ENCODE measurements at regions not wholly inside any gene's neighbourhood (a gene's known extent, or its start where the extent isn't known, plus 50 kb on each side); places are given as distances from the start of the nearest gene placed in this dataset.

DNA sequence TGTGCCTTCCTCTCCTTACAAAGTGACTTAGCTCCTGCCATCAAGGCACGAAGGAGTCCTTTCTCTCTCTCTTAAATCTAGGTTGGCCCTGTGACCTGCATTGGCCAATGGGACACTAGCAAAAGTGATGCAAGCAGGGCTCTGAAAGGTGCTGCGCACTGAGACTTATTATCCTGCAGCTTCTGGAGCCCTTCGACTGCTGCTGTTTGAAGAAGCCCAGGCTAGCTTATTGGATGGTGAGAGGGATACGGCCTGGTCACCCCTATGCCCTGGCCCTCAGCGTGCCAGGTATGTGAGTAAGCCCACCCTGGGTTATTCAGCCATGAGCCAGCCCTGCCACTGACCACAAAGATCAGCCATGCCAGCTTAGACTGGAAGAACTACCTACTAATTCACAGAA is 74.5 kb upstream of the GGTLC1 start:
- no TSS peak for BruUV-seq (replicated peaks)
- CTCF ChIA-PET (ENCODE audit: low intra/inter-chr PET ratio): no interaction called here
- ATAC-seq: no peak
- no peak for TF ChIP-seq BRD9 (IDR thresholded peaks at IDR 0.05; ENCODE audit: low read depth, partially characterized antibody)
- no peak for TF ChIP-seq ARID1B (IDR thresholded peaks at IDR 0.05)
- TF ChIP-seq FOXJ2 (tag; IDR thresholded peaks at IDR 0.05): no peak
- TF ChIP-seq NR4A1 (CRISPR knock-in tag; IDR thresholded peaks at IDR 0.05): no peak
- TF ChIP-seq NR4A1 (tag; IDR thresholded peaks at IDR 0.05): no peak
- TF ChIP-seq DMBX1 (CRISPR knock-in tag; IDR thresholded peaks at IDR 0.05; ENCODE audit: borderline replicate concordance): no peak
- no peak for TF ChIP-seq NCOA1 (IDR thresholded peaks at IDR 0.05; ENCODE audit: low read depth)
- no peak for TF ChIP-seq ZNF77 (CRISPR knock-in tag; IDR thresholded peaks at IDR 0.05)
- TF ChIP-seq, protein P1, sequence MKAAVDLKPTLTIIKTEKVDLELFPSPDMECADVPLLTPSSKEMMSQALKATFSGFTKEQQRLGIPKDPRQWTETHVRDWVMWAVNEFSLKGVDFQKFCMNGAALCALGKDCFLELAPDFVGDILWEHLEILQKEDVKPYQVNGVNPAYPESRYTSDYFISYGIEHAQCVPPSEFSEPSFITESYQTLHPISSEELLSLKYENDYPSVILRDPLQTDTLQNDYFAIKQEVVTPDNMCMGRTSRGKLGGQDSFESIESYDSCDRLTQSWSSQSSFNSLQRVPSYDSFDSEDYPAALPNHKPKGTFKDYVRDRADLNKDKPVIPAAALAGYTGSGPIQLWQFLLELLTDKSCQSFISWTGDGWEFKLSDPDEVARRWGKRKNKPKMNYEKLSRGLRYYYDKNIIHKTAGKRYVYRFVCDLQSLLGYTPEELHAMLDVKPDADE (conservative IDR thresholded peaks at IDR 0.05; ENCODE audit: control insufficient read depth, low read depth, low read length): no peak
- no peak for TF ChIP-seq E2F5 (CRISPR knock-in tag; IDR thresholded peaks at IDR 0.05)
- TF ChIP-seq TEAD2 (tag; IDR thresholded peaks at IDR 0.05): no peak
- no peak for TF ChIP-seq NBN (IDR thresholded peaks at IDR 0.05; ENCODE audit: low read depth)
- TF ChIP-seq, protein P2, sequence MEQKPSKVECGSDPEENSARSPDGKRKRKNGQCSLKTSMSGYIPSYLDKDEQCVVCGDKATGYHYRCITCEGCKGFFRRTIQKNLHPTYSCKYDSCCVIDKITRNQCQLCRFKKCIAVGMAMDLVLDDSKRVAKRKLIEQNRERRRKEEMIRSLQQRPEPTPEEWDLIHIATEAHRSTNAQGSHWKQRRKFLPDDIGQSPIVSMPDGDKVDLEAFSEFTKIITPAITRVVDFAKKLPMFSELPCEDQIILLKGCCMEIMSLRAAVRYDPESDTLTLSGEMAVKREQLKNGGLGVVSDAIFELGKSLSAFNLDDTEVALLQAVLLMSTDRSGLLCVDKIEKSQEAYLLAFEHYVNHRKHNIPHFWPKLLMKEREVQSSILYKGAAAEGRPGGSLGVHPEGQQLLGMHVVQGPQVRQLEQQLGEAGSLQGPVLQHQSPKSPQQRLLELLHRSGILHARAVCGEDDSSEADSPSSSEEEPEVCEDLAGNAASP (IDR thresholded peaks at IDR 0.05): no peak
- TF ChIP-seq MNT (conservative IDR thresholded peaks at IDR 0.05): no peak

More for the DNA sequence above, 74.5 kb upstream of the GGTLC1 start:
- Histone ChIP-seq H3K9me1 (ENCODE audit: control insufficient read depth, insufficient read depth, low read length) (no peaks in the 10 kb centered on the region), H3K27ac (ENCODE audit: extremely low read depth, low read depth, low read length) (no peak overlapping the region), H4K20me1 (replicated peaks; ENCODE audit: control insufficient read depth, insufficient read depth, low read length) (no peaks in the 10 kb centered on the region), H3K4me1 (replicated peaks in 1 of 2; ENCODE audit: control insufficient read depth in 2 of 2, insufficient read depth in 2 of 2, low read length in 2 of 2) (no peaks in the 10 kb centered on the region), H3K27me3 (ENCODE audit: control insufficient read depth in 2 of 2, insufficient read depth in 2 of 2, low read length in 2 of 2) (no peaks in the 10 kb centered on the region), H3K9me3 (replicated peaks; ENCODE audit: control insufficient read depth, insufficient read depth, low read depth, low read length) (no peaks in the 10 kb centered on the region), H3K9ac (ENCODE audit: insufficient read depth in 1 of 2, low read depth in 2 of 2, low read length in 2 of 2) (no peak overlapping the region), H2AFZ (ENCODE audit: low read depth, low read length) (no peak overlapping the region), H3K4me2 (ENCODE audit: insufficient read depth, low read length) (no peak overlapping the region), H3K36me3 (ENCODE audit: control insufficient read depth, insufficient read depth, low read length) (no peaks in the 10 kb centered on the region), H3K79me2 (ENCODE audit: control insufficient read depth, insufficient read depth, low read length) (no peaks in the 10 kb centered on the region), H3K4me3 (no peak overlapping the region)
- 0% methylated on average over 4 of the region's 5 CpGs for WGBS (ENCODE audit: insufficient coverage, low coverage, missing lambda C conversion rate)
- no peak for DNase-seq (ENCODE audit: extremely low read depth in 1 of 4, low spot score in 3 of 4)
- FAIRE-seq: no peak
- POLR2A ChIA-PET: interaction anchor here (0.6 kb wide), 1 partner anchor 75 kb away, joined by 3 read pairs; no protein-coding TSS in a partner anchor
- in situ Hi-C loops (cut with MboI): no loop called here
- intact Hi-C loops (cut with micrococcal nuclease): no loop called here

All from K562 (cell line).